GM23338 (cell line): ENCODE measurements at regions not wholly inside any gene's neighbourhood (a gene's known extent, or its start where the extent isn't known, plus 50 kb on each side); places are given as distances from the start of the nearest gene placed in this dataset.

ENCODE experiments used
- CREB1 ChIP-seq: fragments of 250-450 bp; sonication (Bioruptor Pico); IDR thresholded peaks from 2 replicates; pipeline ENCODE4 v1.5.0; 2020; ENCODE audit warnings: low read depth, mild to moderate bottlenecking, moderate library complexity
- EZH2phosphoT487 ChIP-seq: fragments of 200-600 bp; sonication (generic); IDR thresholded peaks from one replicate; pipeline ENCODE4 v1.8.1; 2018; ENCODE audit warnings: antibody characterized with exemption; ENCODE audit not compliant: unreplicated experiment
- ZNF331 ChIP-seq: fragments of 250-450 bp; sonication (Bioruptor Pico); IDR thresholded peaks from 2 replicates; pipeline ENCODE4 v1.5.0; 2020; ENCODE audit warnings: low read depth, mild to moderate bottlenecking, moderate library complexity
- TF ChIP-seq, protein P1 (sequence below): fragments of 250-450 bp; sonication (Bioruptor Pico); IDR thresholded peaks from 2 replicates; pipeline ENCODE4 v1.5.0; 2020; ENCODE audit warnings: mild to moderate bottlenecking, moderate library complexity
- TF ChIP-seq, protein P2 (sequence below): IDR thresholded peaks from one replicate; pipeline ENCODE4 v1.6.1; 2018; ENCODE audit warnings: antibody characterized with exemption; ENCODE audit not compliant: unreplicated experiment

DNA sequence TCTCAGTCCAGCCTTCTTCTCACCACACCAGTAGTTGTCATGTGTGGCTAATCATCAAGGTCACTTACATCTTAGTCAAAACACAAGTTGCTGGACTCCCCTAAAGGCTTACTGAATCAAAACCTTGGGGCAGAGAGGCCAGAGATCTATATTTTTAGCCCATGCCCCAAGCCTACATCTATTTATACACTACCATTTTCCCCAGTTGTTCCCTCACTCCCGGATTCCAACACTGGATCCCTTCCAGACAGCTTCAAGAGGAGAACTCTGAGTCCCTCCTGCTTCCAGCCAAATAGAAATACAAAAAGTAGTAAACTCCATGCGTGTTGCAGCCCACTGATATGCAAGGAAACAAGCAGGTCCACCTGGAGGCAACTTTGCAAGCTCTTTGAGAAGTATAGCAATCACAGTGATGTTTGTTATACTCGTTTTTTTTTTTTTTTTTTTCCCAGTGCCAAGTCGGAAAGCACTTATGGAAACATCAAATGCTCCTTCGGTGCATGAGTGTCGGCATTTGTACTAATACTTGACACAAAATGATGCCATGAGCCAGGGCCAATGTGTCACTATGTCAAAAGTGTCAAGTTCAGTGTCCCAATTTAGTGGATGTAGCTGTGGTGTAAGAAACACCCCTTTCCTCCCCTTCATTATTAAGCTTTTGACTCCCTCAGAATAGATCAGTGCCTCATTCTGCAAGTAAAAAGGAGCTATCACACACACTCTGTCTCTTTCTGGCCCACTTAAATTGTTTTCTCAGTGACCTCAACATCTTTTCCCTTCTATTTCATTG is 594.2 kb upstream of the SGCD start (continued):
- TF ChIP-seq, protein P1, sequence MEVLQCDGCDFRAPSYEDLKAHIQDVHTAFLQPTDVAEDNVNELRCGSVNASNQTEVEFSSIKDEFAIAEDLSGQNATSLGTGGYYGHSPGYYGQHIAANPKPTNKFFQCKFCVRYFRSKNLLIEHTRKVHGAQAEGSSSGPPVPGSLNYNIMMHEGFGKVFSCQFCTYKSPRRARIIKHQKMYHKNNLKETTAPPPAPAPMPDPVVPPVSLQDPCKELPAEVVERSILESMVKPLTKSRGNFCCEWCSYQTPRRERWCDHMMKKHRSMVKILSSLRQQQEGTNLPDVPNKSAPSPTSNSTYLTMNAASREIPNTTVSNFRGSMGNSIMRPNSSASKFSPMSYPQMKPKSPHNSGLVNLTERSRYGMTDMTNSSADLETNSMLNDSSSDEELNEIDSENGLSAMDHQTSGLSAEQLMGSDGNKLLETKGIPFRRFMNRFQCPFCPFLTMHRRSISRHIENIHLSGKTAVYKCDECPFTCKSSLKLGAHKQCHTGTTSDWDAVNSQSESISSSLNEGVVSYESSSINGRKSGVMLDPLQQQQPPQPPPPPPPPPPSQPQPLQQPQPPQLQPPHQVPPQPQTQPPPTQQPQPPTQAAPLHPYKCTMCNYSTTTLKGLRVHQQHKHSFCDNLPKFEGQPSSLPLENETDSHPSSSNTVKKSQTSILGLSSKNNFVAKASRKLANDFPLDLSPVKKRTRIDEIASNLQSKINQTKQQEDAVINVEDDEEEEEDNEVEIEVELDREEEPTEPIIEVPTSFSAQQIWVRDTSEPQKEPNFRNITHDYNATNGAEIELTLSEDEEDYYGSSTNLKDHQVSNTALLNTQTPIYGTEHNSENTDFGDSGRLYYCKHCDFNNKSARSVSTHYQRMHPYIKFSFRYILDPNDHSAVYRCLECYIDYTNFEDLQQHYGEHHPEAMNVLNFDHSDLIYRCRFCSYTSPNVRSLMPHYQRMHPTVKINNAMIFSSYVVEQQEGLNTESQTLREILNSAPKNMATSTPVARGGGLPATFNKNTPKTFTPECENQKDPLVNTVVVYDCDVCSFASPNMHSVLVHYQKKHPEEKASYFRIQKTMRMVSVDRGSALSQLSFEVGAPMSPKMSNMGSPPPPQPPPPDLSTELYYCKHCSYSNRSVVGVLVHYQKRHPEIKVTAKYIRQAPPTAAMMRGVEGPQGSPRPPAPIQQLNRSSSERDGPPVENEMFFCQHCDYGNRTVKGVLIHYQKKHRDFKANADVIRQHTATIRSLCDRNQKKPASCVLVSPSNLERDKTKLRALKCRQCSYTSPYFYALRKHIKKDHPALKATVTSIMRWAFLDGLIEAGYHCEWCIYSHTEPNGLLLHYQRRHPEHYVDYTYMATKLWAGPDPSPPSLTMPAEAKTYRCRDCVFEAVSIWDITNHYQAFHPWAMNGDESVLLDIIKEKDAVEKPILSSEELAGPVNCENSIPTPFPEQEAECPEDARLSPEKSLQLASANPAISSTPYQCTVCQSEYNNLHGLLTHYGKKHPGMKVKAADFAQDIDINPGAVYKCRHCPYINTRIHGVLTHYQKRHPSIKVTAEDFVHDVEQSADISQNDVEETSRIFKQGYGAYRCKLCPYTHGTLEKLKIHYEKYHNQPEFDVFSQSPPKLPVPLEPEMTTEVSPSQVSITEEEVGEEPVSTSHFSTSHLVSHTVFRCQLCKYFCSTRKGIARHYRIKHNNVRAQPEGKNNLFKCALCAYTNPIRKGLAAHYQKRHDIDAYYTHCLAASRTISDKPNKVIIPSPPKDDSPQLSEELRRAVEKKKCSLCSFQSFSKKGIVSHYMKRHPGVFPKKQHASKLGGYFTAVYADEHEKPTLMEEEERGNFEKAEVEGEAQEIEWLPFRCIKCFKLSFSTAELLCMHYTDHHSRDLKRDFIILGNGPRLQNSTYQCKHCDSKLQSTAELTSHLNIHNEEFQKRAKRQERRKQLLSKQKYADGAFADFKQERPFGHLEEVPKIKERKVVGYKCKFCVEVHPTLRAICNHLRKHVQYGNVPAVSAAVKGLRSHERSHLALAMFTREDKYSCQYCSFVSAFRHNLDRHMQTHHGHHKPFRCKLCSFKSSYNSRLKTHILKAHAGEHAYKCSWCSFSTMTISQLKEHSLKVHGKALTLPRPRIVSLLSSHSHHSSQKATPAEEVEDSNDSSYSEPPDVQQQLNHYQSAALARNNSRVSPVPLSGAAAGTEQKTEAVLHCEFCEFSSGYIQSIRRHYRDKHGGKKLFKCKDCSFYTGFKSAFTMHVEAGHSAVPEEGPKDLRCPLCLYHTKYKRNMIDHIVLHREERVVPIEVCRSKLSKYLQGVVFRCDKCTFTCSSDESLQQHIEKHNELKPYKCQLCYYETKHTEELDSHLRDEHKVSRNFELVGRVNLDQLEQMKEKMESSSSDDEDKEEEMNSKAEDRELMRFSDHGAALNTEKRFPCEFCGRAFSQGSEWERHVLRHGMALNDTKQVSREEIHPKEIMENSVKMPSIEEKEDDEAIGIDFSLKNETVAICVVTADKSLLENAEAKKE (CRISPR knock-in tag) = no peak
- TF ChIP-seq, protein P2, sequence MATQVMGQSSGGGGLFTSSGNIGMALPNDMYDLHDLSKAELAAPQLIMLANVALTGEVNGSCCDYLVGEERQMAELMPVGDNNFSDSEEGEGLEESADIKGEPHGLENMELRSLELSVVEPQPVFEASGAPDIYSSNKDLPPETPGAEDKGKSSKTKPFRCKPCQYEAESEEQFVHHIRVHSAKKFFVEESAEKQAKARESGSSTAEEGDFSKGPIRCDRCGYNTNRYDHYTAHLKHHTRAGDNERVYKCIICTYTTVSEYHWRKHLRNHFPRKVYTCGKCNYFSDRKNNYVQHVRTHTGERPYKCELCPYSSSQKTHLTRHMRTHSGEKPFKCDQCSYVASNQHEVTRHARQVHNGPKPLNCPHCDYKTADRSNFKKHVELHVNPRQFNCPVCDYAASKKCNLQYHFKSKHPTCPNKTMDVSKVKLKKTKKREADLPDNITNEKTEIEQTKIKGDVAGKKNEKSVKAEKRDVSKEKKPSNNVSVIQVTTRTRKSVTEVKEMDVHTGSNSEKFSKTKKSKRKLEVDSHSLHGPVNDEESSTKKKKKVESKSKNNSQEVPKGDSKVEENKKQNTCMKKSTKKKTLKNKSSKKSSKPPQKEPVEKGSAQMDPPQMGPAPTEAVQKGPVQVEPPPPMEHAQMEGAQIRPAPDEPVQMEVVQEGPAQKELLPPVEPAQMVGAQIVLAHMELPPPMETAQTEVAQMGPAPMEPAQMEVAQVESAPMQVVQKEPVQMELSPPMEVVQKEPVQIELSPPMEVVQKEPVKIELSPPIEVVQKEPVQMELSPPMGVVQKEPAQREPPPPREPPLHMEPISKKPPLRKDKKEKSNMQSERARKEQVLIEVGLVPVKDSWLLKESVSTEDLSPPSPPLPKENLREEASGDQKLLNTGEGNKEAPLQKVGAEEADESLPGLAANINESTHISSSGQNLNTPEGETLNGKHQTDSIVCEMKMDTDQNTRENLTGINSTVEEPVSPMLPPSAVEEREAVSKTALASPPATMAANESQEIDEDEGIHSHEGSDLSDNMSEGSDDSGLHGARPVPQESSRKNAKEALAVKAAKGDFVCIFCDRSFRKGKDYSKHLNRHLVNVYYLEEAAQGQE = no peak
- no peak for TF ChIP-seq ZNF331 (CRISPR knock-in tag)
- no peak for TF ChIP-seq CREB1 (CRISPR knock-in tag)
- no peak for TF ChIP-seq EZH2phosphoT487
